ENCODE measurements at regions not wholly inside any gene's neighbourhood (a gene's known extent, or its start where the extent isn't known, plus 50 kb on each side); places are given as distances from the start of the nearest gene placed in this dataset.

- ChIA-PET CTCF (interaction anchor here (0.7 to 4.5 kb wide), 8 partner anchors 9 to 810 kb away, joined by 3 to 98 read pairs (median 4); no protein-coding TSS in a partner anchor), POLR2A (no interaction called here)
- no peak overlapping the region for H3K27ac ChIP-seq (ENCODE audit: low read length in 2 of 2)
- no peak overlapping the region for H3K4me3 ChIP-seq (ENCODE audit: control extremely low read depth in 1 of 5, extremely low read depth in 1 of 5, insufficient read depth in 1 of 5, low read depth in 2 of 5, low read length in 4 of 5)
- no peak overlapping the region for H3K4me2 ChIP-seq (replicated peaks; ENCODE audit: low read depth, low read length, poor library complexity, severe bottlenecking)
- H4K20me1 ChIP-seq (ENCODE audit: control insufficient read depth, insufficient read depth, low read length, poor library complexity, severe bottlenecking): no peaks in the 10 kb centered on the region
- peaks cover 2% of the 10 kb centered on the region for H3K4me1 Mint-ChIP-seq
- H3K9me3 Mint-ChIP-seq (ENCODE audit: insufficient read depth): no peaks in the 10 kb centered on the region
- H3K9ac ChIP-seq (ENCODE audit: low read length): no peak overlapping the region
- ATAC-seq (ENCODE audit: low read depth) (no peak), DNase-seq (no peak)
- intact Hi-C loops (cut with micrococcal nuclease): loop anchor here (5.0 to 10.0 kb wide), 2 partner anchors 75 to 397 kb away; no protein-coding TSS in a partner anchor
- H3K27me3 ChIP-seq (replicated peaks in 1 of 4; ENCODE audit: control extremely low read depth in 1 of 4, control insufficient read depth in 3 of 4, insufficient read depth in 4 of 4, low read length in 3 of 4): no peaks in the 10 kb centered on the region
- no peak overlapping the region for H3K27ac Mint-ChIP-seq
- no peaks in the 10 kb centered on the region for H3K36me3 ChIP-seq (replicated peaks in 1 of 2; ENCODE audit: control extremely low read depth in 1 of 2, control insufficient read depth in 1 of 2, extremely low read depth in 1 of 2, insufficient read depth in 2 of 2, low read length in 1 of 2)
- no peak overlapping the region for H2AFZ ChIP-seq (ENCODE audit: insufficient read depth, low read depth, low read length, poor library complexity, severe bottlenecking)
- H3K27me3 Mint-ChIP-seq: peaks cover 4% of the 10 kb centered on the region
- WGBS (ENCODE audit: insufficient coverage): 97% methylated on average over 4 of the region's 5 CpGs
- no peaks in the 10 kb centered on the region for H3K4me1 ChIP-seq (ENCODE audit: control insufficient read depth in 2 of 2, insufficient read depth in 2 of 2, low read length in 2 of 2)
- no peaks in the 10 kb centered on the region for H3K79me2 ChIP-seq (ENCODE audit: control insufficient read depth, insufficient read depth, low read length)
- TF ChIP-seq EZH2 (IDR thresholded peaks at IDR 0.05; ENCODE audit: borderline replicate concordance, insufficient read depth, low read depth, low read length, poor library complexity, severe bottlenecking): no peak
- no peak for TF ChIP-seq CTCF (IDR thresholded peaks at IDR 0.05)
- H3K4me3 Mint-ChIP-seq: no peak overlapping the region
- H3K9me3 ChIP-seq (ENCODE audit: control extremely low read depth in 1 of 3, control insufficient read depth in 2 of 3, insufficient read depth in 1 of 3, low read length in 2 of 3): no peaks in the 10 kb centered on the region
These were observed 384.5 kb upstream of the DDHD1 start for GRCh38 chr14:53537422-53538315.

GRCh38 chr14:53536446-53536845 lies 383.3 kb upstream of the DDHD1 start:
- Mint-ChIP-seq H3K27me3 (peaks cover 4% of the 10 kb centered on the region), H3K4me3 (no peak overlapping the region), H3K9me3 (ENCODE audit: insufficient read depth) (no peaks in the 10 kb centered on the region), H3K27ac (no peak overlapping the region), H3K4me1 (peaks cover 2% of the 10 kb centered on the region)
- ChIA-PET POLR2A (no interaction called here), CTCF (interaction anchor here (1.2 to 2.3 kb wide), 2 partner anchors 638 to 811 kb away, joined by 5 to 10 read pairs; no protein-coding TSS in a partner anchor)
- intact Hi-C loops (cut with micrococcal nuclease): loop anchor here (5.0 to 10.0 kb wide), 2 partner anchors 76 to 398 kb away; no protein-coding TSS in a partner anchor
- Histone ChIP-seq H4K20me1 (ENCODE audit: control insufficient read depth, insufficient read depth, low read length, poor library complexity, severe bottlenecking) (no peaks in the 10 kb centered on the region), H2AFZ (ENCODE audit: insufficient read depth, low read depth, low read length, poor library complexity, severe bottlenecking) (no peak overlapping the region), H3K27me3 (replicated peaks in 1 of 4; ENCODE audit: control extremely low read depth in 1 of 4, control insufficient read depth in 3 of 4, insufficient read depth in 4 of 4, low read length in 3 of 4) (no peaks in the 10 kb centered on the region), H3K9me3 (ENCODE audit: control extremely low read depth in 1 of 3, control insufficient read depth in 2 of 3, insufficient read depth in 1 of 3, low read length in 2 of 3) (no peaks in the 10 kb centered on the region), H3K79me2 (ENCODE audit: control insufficient read depth, insufficient read depth, low read length) (no peaks in the 10 kb centered on the region), H3K27ac (ENCODE audit: low read length in 2 of 2) (no peak overlapping the region), H3K4me3 (ENCODE audit: control extremely low read depth in 1 of 5, extremely low read depth in 1 of 5, insufficient read depth in 1 of 5, low read depth in 2 of 5, low read length in 4 of 5) (no peak overlapping the region), H3K36me3 (replicated peaks in 1 of 2; ENCODE audit: control extremely low read depth in 1 of 2, control insufficient read depth in 1 of 2, extremely low read depth in 1 of 2, insufficient read depth in 2 of 2, low read length in 1 of 2) (no peaks in the 10 kb centered on the region), H3K9ac (ENCODE audit: low read length) (no peak overlapping the region), H3K4me2 (replicated peaks; ENCODE audit: low read depth, low read length, poor library complexity, severe bottlenecking) (no peak overlapping the region), H3K4me1 (ENCODE audit: control insufficient read depth in 2 of 2, insufficient read depth in 2 of 2, low read length in 2 of 2) (no peaks in the 10 kb centered on the region)
- DNase-seq: no peak
- TF ChIP-seq CTCF (IDR thresholded peaks at IDR 0.05) (no peak), EZH2 (IDR thresholded peaks at IDR 0.05; ENCODE audit: borderline replicate concordance, insufficient read depth, low read depth, low read length, poor library complexity, severe bottlenecking) (no peak)
- no peak for ATAC-seq (ENCODE audit: low read depth)
- WGBS (ENCODE audit: insufficient coverage): 75% methylated on average over 1 of the region's 2 CpGs

All from B cell (primary cell).